Right lobe of liver (tissue), 4 donors: ENCODE measurements at regions not wholly inside any gene's neighbourhood (a gene's known extent, or its start where the extent isn't known, plus 50 kb on each side); places are given as distances from the start of the nearest gene placed in this dataset.

Experiments
- CTCF ChIP-seq, 4 donors: fragments of 200-600 bp in 3 of 4; fragments of 450-650 bp in 1 of 4; IDR thresholded peaks; one replicate each; pipeline versions ENCODE4 v1.5.1 to v1.8.0; 2016 to 2022; ENCODE audit warnings: antibody characterized with exemption in 4 of 4, mild to moderate bottlenecking in 2 of 4
- POLR2A ChIP-seq: fragments of 450-650 bp; IDR thresholded peaks from one replicate; pipeline ENCODE4 v1.6.1; 2017; ENCODE audit warnings: antibody characterized with exemption, mild to moderate bottlenecking
- donor health status: DM: no; HTN: no; CAD: no.
- donor health status: DM: no; HTN: no; CAD: no.
- donor health status: DM: no; HTN: yes; CAD: no.

- TF ChIP-seq CTCF (IDR thresholded peaks at IDR 0.05) (no peak), POLR2A (no peak)
Observed at GRCh38 chrX:23269923-23270322, 64.7 kb upstream of the PTCHD1 start.
